Right cardiac atrium (tissue), 5 donors: ENCODE measurements at regions not wholly inside any gene's neighbourhood (a gene's known extent, or its start where the extent isn't known, plus 50 kb on each side); places are given as distances from the start of the nearest gene placed in this dataset.
A peak's percentile ranks its signal among the peaks of the same experiment; 100 is the strongest.

Source experiments
- ATAC-seq, 2 donors: fragments of 200-7000 bp; cut with Tn5 transposase; one replicate each; pipeline versions ENCODE4 v1.8.0 to v1.9.1; 2020; ENCODE audit warnings: moderate library complexity in 2 of 2, mild to moderate bottlenecking in 1 of 2
- DNase-seq, 3 donors: peaks; one replicate each; pipeline ENCODE4 v3.0.0-alpha.2; 2020
- H3K27ac ChIP-seq: one replicate; pipeline ENCODE4 v1.5.1; 2013; ENCODE audit warnings: mild to moderate bottlenecking, low read length, control low read depth, moderate library complexity
- H3K27me3 ChIP-seq: one replicate; pipeline ENCODE4 v1.6.1; 2013; ENCODE audit not compliant: control insufficient read depth, insufficient read depth
- H3K4me1 ChIP-seq: one replicate; pipeline ENCODE4 v1.6.1; 2013; ENCODE audit warnings: low read length; ENCODE audit not compliant: control insufficient read depth, insufficient read depth
- H3K4me3 ChIP-seq: one replicate; pipeline ENCODE4 v1.5.1; 2013; ENCODE audit warnings: low read length, control low read depth
- H3K9me3 ChIP-seq: one replicate; pipeline ENCODE4 v1.6.1; 2013; ENCODE audit warnings: low read length; ENCODE audit not compliant: control insufficient read depth
- WGBS: extraction: QIAGEN DNeasy Blood & Tissue Kit; methylation state at CpG from one replicate; pipeline ENCODE4 v1.1.7; 2013; 5-methylcytosine and 5-hydroxymethylcytosine counted together
- intact Hi-C, 4 donors: fragments of 100-400 bp; cut with DNase I; formaldehyde crosslinking; loops; one replicate each; pipeline versions ENCODE4 v1.11.0 to v1.14.0; 2022 to 2023
- donor health status: healthy with polysubstance abuse.
- donor health status: DM: no; HTN: yes; CAD: no.
- donor health status: DM: no; HTN: no; CAD: no.
- donor health status: DM: no; HTN: yes; CAD: no; lungs with severe emphysema.
- donor health status: DM: yes; HTN: yes; CAD: no.

DNA sequence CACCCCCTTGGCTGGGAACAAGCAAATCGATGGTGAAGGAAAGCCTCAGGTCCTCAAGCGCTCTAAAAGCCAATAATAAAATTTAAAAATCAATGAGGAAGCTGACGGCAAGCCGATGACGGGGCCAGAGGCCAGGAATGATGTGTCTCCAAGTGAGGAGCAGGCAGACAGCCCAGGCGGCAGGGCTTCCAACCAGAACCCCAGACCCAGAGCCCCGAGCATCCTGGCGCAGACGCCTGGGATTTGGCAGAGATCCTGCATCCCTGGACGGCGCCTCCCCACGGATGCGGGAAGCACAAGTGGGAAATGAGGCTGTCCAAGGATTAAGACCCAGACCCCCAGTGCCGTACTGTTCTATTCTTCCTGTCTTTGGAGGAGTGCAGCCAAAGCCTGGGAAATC, 123.0 kb upstream of the PROK2 start:
- Histone ChIP-seq H3K4me1 (peaks cover 5% of the 10 kb centered on the region), H3K4me3 (no peak overlapping the region), H3K27ac (no peak overlapping the region), H3K27me3 (no peaks in the 10 kb centered on the region), H3K9me3 (no peaks in the 10 kb centered on the region)
- WGBS, result 45% methylated on average over 14 of the region's 14 CpGs
- ATAC-seq (peak; percentile 32 to 54), DNase-seq (peak; percentile 17 to 76 (median 68))
- intact Hi-C loops, result loop anchor here in 1 of 4 donors (10.0 kb wide), 1 partner anchor 63 kb away; no protein-coding TSS in a partner anchor

DNA sequence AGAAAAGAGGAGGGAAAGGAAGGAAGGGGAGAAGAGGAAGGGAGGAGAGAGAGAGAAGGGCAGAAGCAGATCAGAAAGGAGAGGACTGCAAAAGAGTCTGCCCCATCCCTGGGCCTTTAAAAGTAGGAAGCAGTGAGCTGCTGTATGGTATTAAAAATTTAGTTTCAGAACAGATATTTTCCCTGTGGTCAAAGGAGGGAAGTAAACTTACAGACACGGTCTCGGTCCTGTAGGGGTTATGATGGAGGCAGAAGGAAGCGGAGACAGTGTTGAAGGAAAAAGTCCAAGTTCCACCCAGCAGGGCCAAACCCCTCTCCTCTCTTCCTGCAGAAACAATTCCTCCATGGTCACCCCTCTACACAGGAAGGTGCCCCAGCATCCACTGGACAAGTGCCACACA, 122.0 kb upstream of the PROK2 start:
- 68% methylated on average over 3 of the region's 3 CpGs for WGBS
- Histone ChIP-seq H3K9me3 (no peaks in the 10 kb centered on the region), H3K4me3 (no peak overlapping the region), H3K27me3 (no peaks in the 10 kb centered on the region), H3K4me1 (peaks cover 5% of the 10 kb centered on the region), H3K27ac (no peak overlapping the region)
- no peak for ATAC-seq
- DNase-seq, result no peak
- intact Hi-C loops, result loop anchor here in 1 of 4 donors (10.0 kb wide), 1 partner anchor 62 kb away; no protein-coding TSS in a partner anchor

DNA sequence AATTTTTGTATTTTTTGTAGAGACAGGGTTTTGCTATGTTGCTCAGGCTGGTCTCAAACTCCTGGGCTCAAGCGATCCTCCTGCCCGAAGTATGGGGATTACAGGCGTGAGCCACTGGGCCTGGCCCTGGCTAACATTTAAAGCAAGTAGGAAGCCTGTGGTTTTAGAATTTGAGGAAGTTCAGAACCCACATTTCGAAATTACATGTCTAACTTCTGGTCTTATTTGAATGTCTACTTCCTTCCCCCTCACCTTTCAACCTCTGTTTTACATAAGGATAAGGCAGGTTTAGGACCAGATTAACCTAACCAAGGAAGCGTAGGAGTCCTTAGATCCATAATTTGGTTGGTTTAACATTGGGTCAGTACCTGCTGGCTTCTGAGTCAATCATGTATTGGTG, 120.5 kb upstream of the PROK2 start:
- Histone ChIP-seq H3K27ac (no peak overlapping the region), H3K4me3 (no peak overlapping the region), H3K27me3 (no peaks in the 10 kb centered on the region), H3K9me3 (no peaks in the 10 kb centered on the region), H3K4me1 (peaks cover 5% of the 10 kb centered on the region)
- ATAC-seq, result peak in 1 of 2 donors; percentile 31
- WGBS, result 85% methylated on average over 5 of the region's 5 CpGs
- peak in 1 of 3 donors; percentile 58 for DNase-seq
- intact Hi-C loops, result loop anchor here in 1 of 4 donors (10.0 kb wide), 1 partner anchor 61 kb away; no protein-coding TSS in a partner anchor

DNA sequence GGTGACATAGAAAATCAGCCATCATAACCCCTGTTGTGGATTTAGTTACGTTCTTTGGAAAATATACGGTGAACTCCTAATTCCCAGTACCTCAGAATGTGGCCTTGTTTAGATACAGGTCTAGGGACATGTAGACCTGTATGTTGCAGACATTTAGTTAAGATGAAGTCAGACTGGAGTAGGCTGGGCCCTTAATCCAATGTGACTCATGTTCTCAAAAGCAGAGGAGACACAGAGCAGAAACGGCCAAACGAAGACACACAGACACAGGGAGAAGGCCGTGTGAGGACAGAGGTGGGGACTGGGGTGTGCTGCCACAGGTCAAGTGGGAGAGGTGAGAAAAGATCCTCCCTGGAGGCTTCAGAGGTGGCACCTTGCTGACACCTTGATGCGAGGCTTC, 119.0 kb upstream of the PROK2 start:
- DNase-seq (no peak), ATAC-seq (no peak)
- Histone ChIP-seq H3K4me3 (no peak overlapping the region), H3K27me3 (no peaks in the 10 kb centered on the region), H3K4me1 (peaks cover 5% of the 10 kb centered on the region), H3K9me3 (no peaks in the 10 kb centered on the region), H3K27ac (no peak overlapping the region)
- intact Hi-C loops, result loop anchor here in 1 of 4 donors (10.0 kb wide), 1 partner anchor 59 kb away; no protein-coding TSS in a partner anchor
- 92% methylated on average over 6 of the region's 6 CpGs for WGBS

DNA sequence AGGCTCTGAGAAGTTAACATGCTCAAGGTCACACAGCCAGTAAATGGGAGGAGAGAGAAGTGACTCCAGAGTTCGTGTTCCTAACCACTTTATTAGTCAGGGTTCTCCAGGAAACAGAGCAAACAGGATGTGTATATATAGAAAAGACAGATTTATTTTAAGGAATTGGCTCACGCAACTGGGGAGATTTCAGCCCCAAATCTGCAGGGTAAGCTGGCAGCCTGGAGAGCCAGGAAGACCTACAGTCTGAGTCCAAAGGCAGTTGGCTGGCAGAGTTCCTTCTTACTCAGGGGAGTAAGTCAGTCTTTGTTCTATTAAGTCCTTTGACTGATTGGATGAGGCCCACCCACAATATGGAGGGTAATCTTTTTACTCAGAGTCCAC, 118.2 kb upstream of the PROK2 start:
- DNase-seq (peak in 2 of 3 donors; percentile 24 to 50), ATAC-seq (peak in 1 of 2 donors; percentile 22)
- H3K4me1 ChIP-seq, result peaks cover 4% of the 10 kb centered on the region
- no peak overlapping the region for H3K4me3 ChIP-seq
- H3K27me3 ChIP-seq, result no peaks in the 10 kb centered on the region
- no peaks in the 10 kb centered on the region for H3K9me3 ChIP-seq
- intact Hi-C loops, result loop anchor here in 1 of 4 donors (10.0 kb wide), 1 partner anchor 58 kb away; no protein-coding TSS in a partner anchor
- WGBS, result 28% methylated on average over 2 of the region's 2 CpGs
- no peak overlapping the region for H3K27ac ChIP-seq

DNA sequence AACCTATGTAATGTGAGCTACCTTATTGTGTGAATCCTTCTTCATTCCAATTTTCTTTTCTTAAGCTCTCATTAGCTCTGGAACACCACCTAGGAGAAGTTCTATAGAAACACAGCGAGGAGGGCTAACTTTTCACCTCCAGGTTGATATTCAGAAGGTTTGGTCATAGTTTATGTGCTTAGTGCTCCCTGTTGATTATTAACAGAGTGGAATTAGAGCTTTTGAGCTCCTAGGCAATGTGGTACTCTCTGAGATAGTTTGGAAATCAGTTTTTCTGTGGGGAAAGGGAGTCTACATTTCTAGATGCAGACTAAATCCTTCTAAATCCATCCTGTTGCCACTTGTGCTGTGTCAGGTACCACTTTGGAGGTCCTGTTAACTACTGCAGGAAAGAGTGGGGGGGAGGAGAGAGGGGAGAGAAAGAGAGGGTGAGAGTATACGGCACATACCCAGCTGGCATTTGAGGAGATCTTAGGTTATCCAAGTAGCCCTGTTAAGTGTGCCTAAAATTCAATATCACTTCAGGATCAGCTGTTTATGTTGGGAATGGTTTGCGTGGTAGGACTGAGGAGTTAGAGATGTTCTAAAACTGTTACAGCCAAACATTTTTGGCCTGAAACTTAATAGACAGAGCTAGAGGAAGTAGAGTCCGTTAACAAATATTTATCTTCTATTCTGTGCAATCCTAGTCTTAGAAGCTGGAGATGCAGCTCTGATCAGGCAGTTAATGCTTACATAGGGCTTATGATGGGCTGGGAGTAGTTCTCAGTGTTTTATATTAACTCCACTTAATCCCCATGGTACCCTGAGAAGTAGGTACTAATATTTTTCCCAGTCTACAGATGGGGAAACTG, 117.5 kb upstream of the PROK2 start:
- no peaks in the 10 kb centered on the region for H3K9me3 ChIP-seq
- intact Hi-C loops, result loop anchor here in 1 of 4 donors (10.0 kb wide), 1 partner anchor 58 kb away; no protein-coding TSS in a partner anchor
- peaks cover 1% of the 10 kb centered on the region for H3K4me1 ChIP-seq
- 65% methylated on average over 4 of the region's 4 CpGs for WGBS
- no peak overlapping the region for H3K27ac ChIP-seq
- no peaks in the 10 kb centered on the region for H3K27me3 ChIP-seq
- ATAC-seq, result no peak
- no peak for DNase-seq
- no peak overlapping the region for H3K4me3 ChIP-seq

DNA sequence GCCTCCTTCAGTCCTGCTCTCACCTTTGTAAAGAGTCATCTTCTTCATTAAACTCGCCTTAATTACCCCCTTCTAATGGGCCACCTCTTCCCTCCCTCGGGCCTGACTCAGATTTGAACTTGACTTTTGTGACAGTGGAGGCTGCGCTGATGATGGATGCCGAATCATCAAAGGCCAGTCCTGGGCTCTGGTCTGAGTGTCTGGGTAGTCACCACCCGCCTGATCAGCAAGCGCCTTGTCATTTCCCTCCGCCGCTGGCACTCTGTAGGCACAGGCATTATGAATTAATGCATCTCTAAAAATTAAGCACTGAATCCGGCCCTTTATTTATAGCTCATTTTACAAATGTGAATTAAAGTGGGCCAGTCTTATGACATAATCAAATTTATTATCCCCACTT, 116.7 kb upstream of the PROK2 start:
- Histone ChIP-seq H3K27me3 (no peaks in the 10 kb centered on the region), H3K27ac (no peak overlapping the region), H3K4me1 (no peaks in the 10 kb centered on the region), H3K4me3 (no peak overlapping the region), H3K9me3 (no peaks in the 10 kb centered on the region)
- WGBS, result 96% methylated on average over 9 of the region's 9 CpGs
- ATAC-seq (no peak), DNase-seq (no peak)
- intact Hi-C loops, result loop anchor here in 1 of 4 donors (10.0 kb wide), 1 partner anchor 57 kb away; no protein-coding TSS in a partner anchor

DNA sequence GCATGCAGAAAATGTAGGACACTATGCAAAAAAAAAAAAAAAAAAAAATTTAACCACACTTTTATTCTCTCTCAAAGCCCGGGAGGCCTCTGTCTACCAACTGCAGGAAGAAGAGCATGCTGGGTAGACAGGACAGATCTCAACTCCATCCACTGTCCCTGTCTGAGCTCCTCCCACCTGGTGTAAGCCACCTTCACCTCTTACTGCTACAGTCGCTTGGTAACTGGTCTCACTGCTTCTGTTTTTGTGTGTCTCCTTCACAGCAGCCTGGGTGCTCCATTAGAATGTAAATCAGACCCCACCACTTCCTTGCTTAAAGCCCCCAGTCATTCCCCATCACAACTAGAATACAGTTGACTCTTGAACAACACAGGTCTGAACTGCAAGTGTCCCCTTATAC, 115.1 kb upstream of the PROK2 start:
- no peaks in the 10 kb centered on the region for H3K4me1 ChIP-seq
- H3K4me3 ChIP-seq, result no peak overlapping the region
- intact Hi-C loops, result loop anchor here in 1 of 4 donors (10.0 kb wide), 1 partner anchor 55 kb away; no protein-coding TSS in a partner anchor
- H3K9me3 ChIP-seq, result no peaks in the 10 kb centered on the region
- H3K27me3 ChIP-seq, result no peaks in the 10 kb centered on the region
- H3K27ac ChIP-seq, result no peak overlapping the region
- 99% methylated on average over 2 of the region's 2 CpGs for WGBS
- DNase-seq (no peak), ATAC-seq (no peak)

DNA sequence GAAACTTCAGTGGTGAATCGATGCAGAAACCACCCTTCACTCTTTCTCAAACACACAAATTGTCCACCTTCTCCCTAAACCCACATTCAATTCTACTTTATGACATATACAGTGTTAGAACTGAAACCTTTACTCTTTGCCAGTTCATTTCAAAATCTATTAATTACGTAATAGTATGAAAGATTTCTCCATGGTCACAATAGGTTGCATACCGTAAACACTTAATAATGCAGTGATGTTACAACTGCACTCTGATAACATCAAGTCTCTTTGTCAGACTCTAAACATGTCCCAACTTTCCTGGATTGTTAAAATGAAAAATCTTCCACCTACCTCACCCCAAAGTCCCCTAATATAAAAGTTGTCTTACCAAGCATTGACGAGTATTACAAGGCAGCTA, 111.8 kb upstream of the PROK2 start:
- Histone ChIP-seq H3K27me3 (no peaks in the 10 kb centered on the region), H3K4me3 (no peak overlapping the region), H3K4me1 (no peaks in the 10 kb centered on the region), H3K9me3 (no peaks in the 10 kb centered on the region), H3K27ac (no peak overlapping the region)
- intact Hi-C loops, result no loop called here
- 90% methylated on average over 4 of the region's 4 CpGs for WGBS
- ATAC-seq (no peak), DNase-seq (no peak)

DNA sequence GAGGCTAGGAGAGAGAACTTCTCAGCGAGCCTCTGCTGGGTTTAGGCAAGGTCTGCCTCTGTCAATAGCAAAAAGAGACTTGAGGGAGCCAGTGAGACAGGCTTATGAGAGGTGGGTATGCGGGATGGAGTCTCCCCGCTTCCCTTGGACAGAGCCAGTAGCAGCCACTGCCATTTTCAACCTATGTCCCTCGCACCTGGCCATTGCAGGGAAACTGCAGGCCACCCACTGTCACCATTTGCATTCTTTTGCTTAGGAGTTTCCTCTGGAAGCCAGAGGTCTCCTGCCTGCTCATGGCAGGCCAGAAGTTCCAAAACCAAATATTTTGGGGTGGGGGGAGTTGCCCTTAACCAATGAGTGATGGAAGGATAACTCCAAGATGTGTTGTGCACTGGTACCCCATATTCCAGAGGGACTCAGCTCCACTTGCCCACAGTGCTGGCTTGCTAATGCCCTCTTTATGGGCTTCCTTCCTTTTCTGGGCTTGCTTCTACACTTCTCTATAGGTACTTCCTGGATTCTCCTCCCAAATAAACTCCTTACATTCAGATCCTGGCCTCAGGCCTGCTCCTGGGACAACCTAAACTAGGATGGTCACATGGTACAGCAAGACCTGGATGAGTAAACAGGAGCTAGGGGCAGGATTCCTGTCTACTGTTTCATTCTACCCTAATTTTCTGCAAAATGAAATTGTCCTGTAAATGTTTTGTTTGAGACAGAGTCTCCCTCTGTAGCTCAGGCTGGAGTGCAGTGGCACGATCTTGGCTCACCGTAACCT, 108.9 kb upstream of the PROK2 start:
- no peak for ATAC-seq
- Histone ChIP-seq H3K4me1 (no peaks in the 10 kb centered on the region), H3K27ac (no peak overlapping the region), H3K9me3 (no peaks in the 10 kb centered on the region), H3K27me3 (no peaks in the 10 kb centered on the region), H3K4me3 (no peak overlapping the region)
- intact Hi-C loops, result no loop called here
- DNase-seq, result no peak
- 91% methylated on average over 6 of the region's 6 CpGs for WGBS

DNA sequence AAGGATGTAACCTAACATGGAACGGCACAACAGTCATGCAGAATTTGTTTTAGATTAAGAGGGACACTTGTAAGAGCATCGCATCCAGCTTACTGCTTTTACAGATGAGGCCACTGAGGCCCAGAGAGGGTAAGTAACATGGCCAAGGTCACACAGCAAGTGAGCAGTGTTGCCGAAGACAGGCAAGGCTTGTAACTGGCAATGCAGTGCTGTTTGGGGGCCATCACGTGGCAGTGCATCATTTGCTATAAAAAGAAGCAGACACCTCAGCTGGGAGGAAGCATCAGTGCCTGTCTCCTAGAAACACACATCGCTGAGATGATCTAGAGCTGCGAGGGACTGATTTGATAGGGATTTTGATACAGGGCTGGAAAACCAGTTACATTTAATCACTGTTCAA, 108.2 kb upstream of the PROK2 start:
- 68% methylated on average over 6 of the region's 6 CpGs for WGBS
- H3K9me3 ChIP-seq, result no peaks in the 10 kb centered on the region
- H3K4me1 ChIP-seq, result no peaks in the 10 kb centered on the region
- intact Hi-C loops, result no loop called here
- no peak for ATAC-seq
- no peaks in the 10 kb centered on the region for H3K27me3 ChIP-seq
- H3K4me3 ChIP-seq, result no peak overlapping the region
- H3K27ac ChIP-seq, result no peak overlapping the region
- DNase-seq, result no peak
